Activated gamma-delta T cell treated with anti-CD3 and anti-CD28 coated beads, Interleukin-2, amount 50 U/mL, for 16 hours (primary cell): ENCODE measurements at regions not wholly inside any gene's neighbourhood (a gene's known extent, or its start where the extent isn't known, plus 50 kb on each side); places are given as distances from the start of the nearest gene placed in this dataset.
"Not testable (repeated sequence)": the region's sequence is repeated elsewhere in the genome, so short reads cannot be mapped to it uniquely, and the experiment has no call there.

Source experiments
- DNase-seq: peaks from one replicate; pipeline ENCODE4 v3.0.0-alpha.2; 2020; ENCODE audit warnings: low read depth

DNA sequence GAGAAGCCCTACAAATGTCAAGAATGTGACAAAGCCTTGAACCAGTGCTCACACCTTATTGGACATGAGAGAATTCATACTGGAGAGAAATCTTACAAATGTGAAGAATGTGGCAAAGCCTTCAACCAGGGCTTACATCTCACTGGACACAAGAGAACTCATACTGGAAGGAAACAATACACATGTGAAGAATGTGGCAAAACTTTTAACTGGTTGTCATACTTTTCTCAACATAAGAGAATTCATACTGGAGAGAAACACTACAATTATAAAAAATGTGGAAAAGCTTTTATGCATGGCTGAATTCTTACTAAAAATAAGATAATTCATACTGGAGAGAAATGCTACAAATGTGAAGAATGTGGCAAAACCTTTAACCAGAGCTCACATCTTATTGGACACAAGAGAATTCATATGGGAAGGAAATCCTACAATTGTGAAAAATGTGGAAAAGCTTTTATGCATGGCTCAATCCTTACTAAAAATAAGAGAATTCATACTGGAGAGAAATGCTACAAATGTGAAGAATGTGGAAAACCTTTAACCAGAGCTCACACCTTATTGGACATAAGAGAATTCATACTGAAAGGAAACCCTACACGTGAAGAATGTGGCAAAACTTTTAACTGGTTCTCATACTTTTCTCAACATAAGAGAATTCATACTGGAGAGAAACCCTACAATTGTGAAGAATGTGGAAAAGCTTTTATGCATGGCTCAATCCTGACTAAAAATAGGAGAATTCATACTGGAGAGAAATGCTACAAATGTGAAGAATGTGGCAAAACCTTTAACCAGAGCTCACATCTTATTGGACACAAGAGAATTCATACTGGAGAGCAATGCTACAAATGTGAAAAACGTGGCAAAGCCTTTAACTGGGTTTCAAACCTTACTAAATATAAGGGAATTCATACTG, 350.6 kb upstream of the NUPR2 start:
- not testable (repeated sequence) for DNase-seq

GRCh38 chr7:56449762-56450161, 333.5 kb upstream of the NUPR2 start:
- no peak for DNase-seq

DNA sequence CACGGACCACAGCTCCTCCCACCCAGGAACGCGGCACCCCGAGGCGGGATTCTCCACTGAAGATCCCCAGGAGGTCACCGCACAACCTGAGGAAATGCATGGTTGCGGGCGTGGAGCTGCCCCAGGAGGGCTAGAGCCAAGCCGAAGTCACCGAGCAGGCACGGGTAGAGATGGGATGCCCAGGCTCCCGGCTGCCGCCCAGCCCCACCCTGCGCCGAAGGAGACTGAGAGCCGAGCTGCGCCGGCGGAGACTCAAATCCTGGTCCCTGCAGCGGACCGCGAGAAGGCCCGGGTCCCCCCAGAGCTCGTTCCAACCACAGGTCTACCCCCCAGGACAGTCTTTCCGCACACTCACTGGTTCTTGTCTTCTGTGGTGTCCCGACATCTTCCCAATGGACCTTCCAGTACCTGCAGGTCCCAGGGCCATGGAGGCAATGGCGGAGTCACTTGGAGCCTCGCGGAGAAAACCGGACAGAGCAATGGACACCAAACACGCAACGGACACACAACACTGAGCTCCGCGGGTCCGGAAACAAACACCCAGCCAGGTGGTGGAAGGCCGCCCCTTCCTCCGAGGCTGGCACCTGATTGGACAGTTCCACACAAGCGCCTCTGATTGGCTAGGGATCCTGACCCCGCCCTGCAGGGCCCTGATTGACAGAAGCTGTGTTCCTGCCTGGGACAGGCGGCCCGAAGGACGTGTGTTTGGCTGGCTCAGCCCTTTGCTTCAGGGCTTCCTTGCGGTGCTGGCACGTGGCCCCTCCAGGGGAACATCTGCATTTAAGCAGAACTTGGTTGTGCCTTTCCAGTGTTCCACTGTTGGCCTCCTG, 331.9 kb upstream of the NUPR2 start:
- DNase-seq = no peak

- not testable (repeated sequence) for DNase-seq
Observed at GRCh38 chr7:56420528-56420927, 304.3 kb upstream of the NUPR2 start.

DNA sequence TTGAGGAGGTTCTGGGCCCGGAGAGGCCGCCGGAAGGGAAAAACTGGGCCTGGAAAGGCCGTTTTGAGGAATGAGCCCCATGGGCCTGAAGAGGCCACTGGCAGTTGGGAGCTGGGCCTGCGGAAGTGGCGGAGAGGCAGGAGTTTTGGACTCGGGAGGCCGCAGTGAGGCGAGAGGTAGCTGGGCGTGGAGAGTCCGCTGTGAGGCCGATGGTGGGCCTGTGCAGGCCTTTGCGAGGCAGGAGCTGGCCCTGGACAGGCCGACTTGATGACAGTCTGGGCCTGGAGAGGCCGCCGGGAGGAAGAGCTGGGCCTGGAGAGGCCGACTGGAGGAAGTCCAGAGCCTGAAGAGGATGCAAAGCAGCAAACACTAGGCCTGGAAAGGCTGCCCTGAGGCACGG, 259.0 kb upstream of the NUPR2 start:
- DNase-seq = no peak

DNA sequence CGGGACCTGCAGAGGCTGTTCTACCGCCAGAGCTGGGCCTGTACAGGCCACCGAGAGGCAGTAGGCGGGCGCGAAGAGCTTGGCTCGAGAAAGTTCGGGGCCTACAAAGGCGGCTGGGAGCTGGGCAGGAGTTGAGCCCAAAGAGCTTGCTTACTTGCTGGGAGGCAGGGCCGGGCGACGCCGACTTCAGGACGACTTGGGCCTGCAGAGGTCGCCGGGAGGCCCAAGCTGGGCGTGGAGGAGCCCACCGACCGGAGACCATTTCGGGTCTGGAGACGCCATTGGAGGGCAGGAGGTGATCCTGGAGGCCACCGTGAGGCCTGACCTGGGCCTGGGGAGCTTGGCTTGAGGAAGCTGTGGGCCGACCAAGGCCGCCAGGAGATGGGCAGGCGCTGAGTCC, 258.4 kb upstream of the NUPR2 start:
- DNase-seq = not testable (repeated sequence)

DNA sequence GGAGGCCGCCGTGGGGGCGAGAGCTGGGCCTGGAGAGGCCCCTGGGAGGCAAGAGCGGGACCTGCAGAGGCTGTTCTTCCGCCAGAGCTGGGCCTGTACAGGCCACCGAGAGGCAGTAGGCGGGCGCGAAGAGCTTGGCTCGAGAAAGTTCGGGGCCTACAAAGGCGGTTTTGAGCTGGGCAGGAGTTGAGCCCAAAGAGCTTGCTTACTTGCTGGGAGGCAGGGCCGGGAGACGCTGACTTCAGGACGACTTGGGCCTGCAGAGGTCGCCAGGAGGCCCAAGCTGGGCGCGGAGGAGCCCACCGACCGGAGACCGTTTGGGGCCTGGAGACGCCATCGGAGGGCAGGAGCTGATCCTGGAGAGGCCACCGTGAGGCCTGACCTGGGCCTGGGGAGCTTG, 257.1 kb upstream of the NUPR2 start:
- peak; percentile 51 for DNase-seq

DNA sequence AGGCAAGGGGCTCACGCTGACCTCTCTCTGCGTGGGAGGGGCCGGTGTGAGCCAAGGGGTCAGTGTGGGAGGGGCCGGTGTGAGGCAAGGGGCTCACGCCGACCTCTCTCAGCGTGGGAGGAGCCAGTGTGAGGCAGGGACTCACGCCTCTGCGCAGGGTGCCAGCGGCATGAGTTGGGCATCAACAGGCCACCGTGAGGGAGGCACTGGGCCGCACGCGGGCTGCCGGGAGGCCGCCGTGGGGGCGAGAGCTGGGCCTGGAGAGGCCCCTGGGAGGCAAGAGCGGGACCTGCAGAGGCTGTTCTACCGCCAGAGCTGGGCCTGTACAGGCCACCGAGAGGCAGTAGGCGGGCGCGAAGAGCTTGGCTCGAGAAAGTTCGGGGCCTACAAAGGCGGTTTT, 255.6 kb upstream of the NUPR2 start:
- not testable (repeated sequence) for DNase-seq

GRCh38 chr7:56370208-56370872, 254.1 kb upstream of the NUPR2 start:
- DNase-seq = not testable (repeated sequence)

DNA sequence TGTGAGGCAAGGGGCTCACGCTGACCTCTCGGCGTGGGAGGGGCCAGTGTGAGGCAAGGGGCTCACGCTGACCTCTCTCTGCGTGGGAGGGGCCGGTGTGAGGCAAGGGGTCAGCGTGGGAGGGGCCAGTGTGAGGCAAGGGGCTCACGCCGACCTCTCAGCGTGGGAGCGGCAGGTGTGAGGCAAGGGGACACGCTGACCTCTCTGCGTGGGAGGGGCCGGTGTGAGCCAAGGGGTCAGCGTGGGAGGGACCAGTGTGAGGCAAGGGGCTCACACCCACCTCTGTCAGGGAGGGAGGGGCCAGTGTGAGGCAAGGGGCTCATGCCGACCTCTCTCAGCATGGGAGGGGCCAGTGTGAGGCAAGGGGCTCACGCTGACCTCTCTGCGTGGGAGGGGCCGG, 251.7 kb upstream of the NUPR2 start:
- not testable (repeated sequence) for DNase-seq

DNA sequence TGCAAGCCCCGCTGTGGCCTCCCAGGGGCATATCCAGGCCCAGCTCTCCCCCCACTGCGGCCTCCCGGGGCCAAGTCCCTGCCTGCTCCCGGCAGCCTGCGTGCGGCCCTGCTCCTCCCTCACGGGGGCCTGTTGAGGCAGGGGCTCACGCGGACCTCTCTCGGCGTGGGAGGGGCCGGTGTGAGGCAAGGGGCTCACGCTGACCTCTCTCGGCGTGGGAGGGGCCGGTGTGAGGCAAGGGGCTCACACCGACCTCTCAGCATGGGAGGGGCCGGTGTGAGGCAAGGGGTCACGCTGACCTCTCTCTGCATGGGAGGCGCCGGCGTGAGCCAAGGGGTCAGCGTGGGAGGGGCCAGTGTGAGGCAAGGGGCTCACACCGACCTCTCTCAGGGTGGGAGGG, 251.2 kb upstream of the NUPR2 start:
- DNase-seq = not testable (repeated sequence)

DNA sequence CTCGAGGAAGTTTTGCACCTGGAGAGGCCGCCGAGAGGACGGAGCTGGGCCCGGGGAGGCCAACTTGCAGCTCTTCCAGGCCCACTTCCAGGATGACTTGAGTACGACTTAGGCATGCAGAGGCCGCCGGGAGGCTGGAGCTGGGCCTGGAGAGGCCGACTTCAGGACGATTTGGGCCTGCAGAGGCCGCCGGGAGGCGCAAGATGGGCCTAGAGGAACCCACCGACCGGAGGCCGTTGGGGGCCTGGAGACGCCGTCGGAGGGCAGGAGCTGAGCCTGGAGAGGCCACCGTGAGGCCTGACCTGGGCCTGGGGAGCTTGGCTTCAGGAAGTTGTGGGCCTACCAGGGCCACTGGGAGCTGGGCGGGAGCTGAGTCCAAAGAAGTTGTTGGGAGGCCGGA, 250.5 kb upstream of the NUPR2 start:
- not testable (repeated sequence) for DNase-seq

DNA sequence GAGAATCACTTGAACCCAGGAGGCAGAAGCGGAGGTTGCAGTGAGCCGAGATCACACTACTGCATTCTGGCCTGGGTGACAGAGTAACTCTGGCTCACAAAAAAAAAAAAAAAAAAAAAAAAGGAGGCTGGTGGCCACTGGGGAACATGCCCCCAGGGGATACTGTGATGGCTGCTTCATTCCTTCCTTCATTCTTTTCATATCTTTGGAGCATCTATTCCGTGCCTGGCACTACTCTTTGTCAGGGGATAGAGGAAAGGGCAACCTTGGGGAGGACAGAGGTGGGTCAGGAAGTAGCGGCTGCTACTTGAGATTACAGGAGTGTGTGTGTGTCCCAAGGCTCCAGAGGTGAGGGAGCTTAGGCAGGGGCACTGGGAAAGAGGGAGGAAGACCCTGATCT, 236.4 kb upstream of the NUPR2 start:
- not testable (repeated sequence) for DNase-seq

DNA sequence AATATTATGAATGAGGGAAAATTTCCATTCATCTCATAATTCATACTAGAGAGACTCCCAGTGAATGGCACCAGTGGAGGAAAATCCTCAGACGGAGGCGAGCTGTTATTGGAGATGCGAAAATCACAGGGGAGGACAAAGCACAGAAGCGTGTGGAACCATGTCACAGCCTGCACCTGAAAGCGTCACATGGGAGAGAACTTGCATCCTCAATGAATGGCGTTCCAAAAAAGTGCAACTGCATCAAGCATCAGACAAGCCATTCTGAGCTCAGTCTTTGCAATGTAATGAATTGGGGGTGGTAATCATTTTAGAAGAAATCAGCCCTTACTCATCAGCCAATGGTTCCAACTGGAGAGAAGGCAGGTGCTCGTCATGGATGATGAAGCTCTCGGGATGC, 235.0 kb upstream of the NUPR2 start:
- not testable (repeated sequence) for DNase-seq

DNA sequence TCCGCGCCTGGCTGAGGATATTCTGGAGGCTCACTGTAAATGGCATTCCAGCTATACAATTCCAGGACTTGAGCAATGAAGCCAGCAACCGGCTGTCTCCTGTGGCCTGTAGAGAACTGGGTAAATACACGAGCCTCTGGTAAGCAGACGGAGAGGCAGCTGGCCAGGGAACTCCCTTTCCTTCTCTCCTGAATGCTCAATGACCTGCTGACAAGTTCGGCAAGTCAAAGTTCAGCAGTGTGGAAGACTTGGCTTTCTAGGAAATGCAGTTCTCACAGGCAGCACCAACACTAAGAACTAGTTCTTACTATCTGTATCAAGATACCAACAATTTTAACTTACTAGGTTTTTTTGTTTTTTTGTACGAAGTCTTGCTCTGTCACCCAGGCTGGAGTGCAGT, 232.1 kb upstream of the NUPR2 start:
- DNase-seq = not testable (repeated sequence)

DNA sequence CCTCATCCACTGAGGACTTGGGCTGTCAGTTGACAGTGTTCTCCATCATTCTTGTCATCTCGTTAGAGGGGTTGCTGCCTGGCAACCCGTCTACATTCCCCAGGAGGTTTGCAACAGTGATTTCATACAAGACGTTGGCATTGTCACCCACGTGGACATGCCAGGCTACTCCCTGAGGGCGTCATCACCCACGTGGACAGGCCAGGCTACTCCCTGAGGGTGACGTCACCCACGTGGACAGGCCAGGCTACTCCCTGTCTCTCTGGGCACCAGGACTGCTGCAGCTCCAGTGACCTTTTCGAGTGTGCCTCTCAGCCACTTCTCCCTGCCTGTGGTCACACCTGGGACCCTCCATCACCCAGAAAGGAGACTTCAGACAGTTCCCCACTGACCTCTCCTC, 212.1 kb upstream of the NUPR2 start:
- not testable (repeated sequence) for DNase-seq

DNA sequence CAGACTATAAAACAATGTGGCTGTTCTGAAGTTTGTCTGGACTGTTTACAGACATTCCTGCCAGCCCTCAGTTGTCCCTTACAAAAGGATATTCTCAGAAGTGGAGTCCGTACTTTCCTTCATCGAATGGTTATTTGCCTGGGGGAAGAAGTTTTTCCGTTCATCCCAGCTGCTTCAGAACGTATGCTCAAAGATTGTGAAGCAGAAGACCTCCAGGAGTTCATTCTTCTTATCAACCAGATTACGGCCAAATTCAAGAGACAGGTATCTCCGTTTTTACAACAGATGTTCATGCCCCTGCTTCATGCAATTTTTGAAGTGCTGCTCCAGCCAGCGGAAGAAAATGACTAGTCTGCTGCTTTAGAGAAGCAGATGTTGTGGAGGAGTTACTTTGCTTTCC, 174.3 kb upstream of the NUPR2 start:
- no peak for DNase-seq

GRCh38 chr7:56287429-56288138, 171.4 kb upstream of the NUPR2 start:
- DNase-seq = no peak

- DNase-seq = no peak
Observed at GRCh38 chr7:56256108-56256507, 139.9 kb upstream of the NUPR2 start.

- DNase-seq = no peak
Observed at GRCh38 chr7:56250135-56250534, 133.9 kb upstream of the NUPR2 start.

GRCh38 chr7:56229631-56230030, 113.4 kb upstream of the NUPR2 start:
- DNase-seq = no peak

DNA sequence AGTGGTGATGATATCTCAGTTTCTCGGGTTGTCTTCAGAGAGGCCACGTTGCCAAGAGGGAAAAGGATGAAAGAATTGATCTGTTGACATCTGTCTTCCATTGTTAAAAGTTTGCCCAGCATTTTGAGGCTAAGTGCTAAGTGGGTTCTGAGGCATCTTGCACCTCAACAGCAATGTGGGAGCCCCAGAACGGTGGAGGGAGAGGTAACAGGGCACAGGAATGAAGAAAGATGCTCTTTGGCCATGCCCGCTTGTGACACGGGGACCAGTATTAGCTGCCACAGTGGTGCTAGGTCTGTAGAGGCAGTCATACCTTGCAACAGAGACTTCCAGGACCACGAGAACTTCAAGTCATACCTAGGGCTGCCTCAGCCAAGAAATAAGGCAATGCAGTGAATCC, 106.6 kb upstream of the NUPR2 start:
- DNase-seq = no peak
